Astrocyte (in vitro differentiated cells and primary cell): ENCODE measurements at regions not wholly inside any gene's neighbourhood (a gene's known extent, or its start where the extent isn't known, plus 50 kb on each side); places are given as distances from the start of the nearest gene placed in this dataset.

Experiments used
- DNase-seq: peaks from one replicate; pipeline ENCODE4 v3.0.0-alpha.2; 2010; ENCODE audit warnings: low read depth
- FAIRE-seq: peaks from 2 replicates; lab custom pipeline; 2011; peaks lifted over from hg19 to GRCh38; lab: Jason Lieb, UNC
- H2AFZ ChIP-seq: 2 replicates; pipeline ENCODE4 v1.6.0; 2012; ENCODE audit warnings: low read depth, low read length, inconsistent platforms
- H3K27ac ChIP-seq: 2 replicates; pipeline ENCODE4 v1.5.1; 2011; ENCODE audit warnings: low read depth, low read length, inconsistent platforms
- H3K27me3 ChIP-seq: 2 replicates; pipeline ENCODE4 v1.6.0; 2011; ENCODE audit warnings: low read length, inconsistent platforms; ENCODE audit not compliant: insufficient read depth
- H3K36me3 ChIP-seq: 2 replicates; pipeline ENCODE4 v1.5.1; 2011; ENCODE audit warnings: low read length, inconsistent platforms; ENCODE audit not compliant: insufficient read depth
- H3K4me1 ChIP-seq: 2 replicates; pipeline ENCODE4 v1.5.1; 2011; ENCODE audit warnings: low read length, inconsistent platforms; ENCODE audit not compliant: insufficient read depth
- H3K4me2 ChIP-seq: 2 replicates; pipeline ENCODE4 v1.6.0; 2012; ENCODE audit warnings: low read length, inconsistent platforms
- H3K4me3 ChIP-seq: 2 replicates; pipeline ENCODE4 v1.5.1; 2011; ENCODE audit warnings: low read depth, mild to moderate bottlenecking, low read length, inconsistent platforms; ENCODE audit not compliant: insufficient read depth
- H3K79me2 ChIP-seq: 2 replicates; pipeline ENCODE4 v1.6.0; 2012; ENCODE audit warnings: mild to moderate bottlenecking, low read length, inconsistent platforms; ENCODE audit not compliant: insufficient read depth
- H3K9ac ChIP-seq: 2 replicates; pipeline ENCODE4 v1.6.0; 2012; ENCODE audit warnings: mild to moderate bottlenecking, low read length, inconsistent platforms
- H3K9me3 ChIP-seq: 2 replicates; pipeline ENCODE4 v1.5.1; 2012; ENCODE audit warnings: low read depth, mild to moderate bottlenecking, low read length, inconsistent platforms; ENCODE audit not compliant: insufficient read depth
- H4K20me1 ChIP-seq: 2 replicates; pipeline ENCODE4 v1.6.0; 2012; ENCODE audit warnings: low read length, inconsistent platforms; ENCODE audit not compliant: insufficient read depth
- H3K27ac Mint-ChIP-seq: one replicate; pipeline ENCODE4 v1.8.0; 2021; ENCODE audit warnings: mild to moderate bottlenecking, mixed read lengths; ENCODE audit not compliant: unreplicated experiment
- H3K27me3 Mint-ChIP-seq: one replicate; pipeline ENCODE4 v1.8.0; 2021; ENCODE audit warnings: low read depth, mixed read lengths; ENCODE audit not compliant: unreplicated experiment
- H3K36me3 Mint-ChIP-seq: one replicate; pipeline ENCODE4 v1.8.0; 2021; ENCODE audit warnings: low read depth, mixed read lengths; ENCODE audit not compliant: unreplicated experiment
- H3K4me1 Mint-ChIP-seq: one replicate; pipeline ENCODE4 v1.8.0; 2021; ENCODE audit warnings: low read depth, mixed read lengths; ENCODE audit not compliant: unreplicated experiment
- H3K4me3 Mint-ChIP-seq: one replicate; pipeline ENCODE4 v1.8.0; 2021; ENCODE audit warnings: mild to moderate bottlenecking, moderate library complexity, mixed read lengths; ENCODE audit not compliant: unreplicated experiment
- H3K9me3 Mint-ChIP-seq: one replicate; pipeline ENCODE4 v1.8.0; 2021; ENCODE audit warnings: mild to moderate bottlenecking, mixed read lengths; ENCODE audit not compliant: unreplicated experiment
- EZH2 ChIP-seq: IDR thresholded peaks from 2 replicates; pipeline ENCODE4 v1.6.1; 2012; ENCODE audit warnings: mild to moderate bottlenecking, low read length, inconsistent platforms; ENCODE audit not compliant: insufficient read depth
- TF ChIP-seq, protein P1 (sequence below): IDR thresholded peaks from 2 replicates; pipeline ENCODE4 v1.5.1; 2011; ENCODE audit warnings: low read depth, mild to moderate bottlenecking, inconsistent platforms, low read length, moderate library complexity; ENCODE audit not compliant: insufficient read depth

DNA sequence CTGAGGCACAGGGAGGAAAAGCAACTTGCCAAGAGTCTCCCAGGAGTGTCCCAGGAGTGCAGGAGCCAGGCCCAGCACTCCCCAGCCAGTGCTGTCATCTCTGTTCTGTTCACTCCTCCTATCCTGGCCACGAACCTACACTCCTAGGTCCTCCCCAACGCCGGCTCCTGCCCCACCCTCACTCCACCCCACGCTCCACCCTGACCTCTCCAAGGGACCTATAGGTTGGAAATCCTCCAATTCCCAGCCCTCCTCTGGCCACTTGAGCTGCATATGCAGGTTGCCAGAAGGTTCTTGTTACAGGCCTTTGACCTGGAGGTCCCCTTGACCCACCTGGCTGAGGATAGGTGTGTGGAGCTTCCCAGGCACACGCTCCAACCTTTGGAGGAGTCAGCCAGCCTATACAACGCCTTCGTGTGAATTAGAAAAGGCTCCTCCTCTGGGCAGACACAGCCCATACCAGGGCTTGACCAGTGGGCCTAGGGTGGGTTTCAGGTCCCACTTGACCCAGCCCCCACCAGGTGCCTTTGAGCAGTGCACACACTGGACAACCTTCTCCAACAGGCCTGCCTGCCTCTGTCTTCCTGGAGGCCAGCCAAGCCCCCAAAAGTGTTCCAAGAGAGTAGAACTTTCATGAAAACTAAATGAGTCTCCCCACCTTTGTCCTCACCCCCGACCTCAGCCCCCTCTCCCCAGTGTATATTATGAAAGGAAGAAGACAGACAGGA is 167.2 kb upstream of the TLE3 start:
- FAIRE-seq, result no peak
- peaks cover 64% of the 10 kb centered on the region for H3K27me3 Mint-ChIP-seq

DNA sequence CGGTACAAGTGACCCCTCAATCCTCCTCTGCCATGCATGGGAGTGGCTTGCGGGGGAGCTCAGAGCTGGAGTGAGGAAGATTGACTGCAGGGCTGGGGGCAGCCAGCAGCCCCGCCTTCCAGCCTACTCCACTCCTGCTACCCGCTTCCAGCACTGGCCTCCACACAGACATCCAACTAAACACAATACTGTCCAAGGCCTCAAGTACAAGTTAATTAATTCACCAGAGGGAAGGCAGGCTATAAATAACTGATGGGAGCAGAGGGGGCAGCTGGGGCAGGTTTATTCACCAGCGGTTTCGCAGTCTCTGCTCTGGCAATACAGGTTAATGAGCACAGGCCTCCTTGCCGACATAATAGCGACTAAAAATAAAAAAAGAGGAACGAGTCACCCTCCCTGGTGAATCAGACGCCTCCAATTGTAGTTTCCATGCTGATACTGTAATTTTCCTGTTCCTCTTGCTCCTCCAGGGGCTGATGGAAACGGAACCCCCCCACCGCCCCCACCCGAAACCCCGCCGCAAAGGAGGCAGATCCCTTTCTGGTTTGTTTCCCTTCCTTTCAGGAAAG is 166.4 kb upstream of the TLE3 start:
- Histone ChIP-seq H2AFZ (peak overlapping the region; percentile 5), H3K27me3 (peaks cover 11% of the 10 kb centered on the region), H3K79me2 (no peaks in the 10 kb centered on the region), H3K36me3 (no peaks in the 10 kb centered on the region), H4K20me1 (peaks cover 5% of the 10 kb centered on the region), H3K4me1 (peaks cover 26% of the 10 kb centered on the region), H3K4me2 (peak overlapping the region; percentile 49), H3K27ac (no peak overlapping the region), H3K9me3 (no peaks in the 10 kb centered on the region), H3K9ac (peak overlapping the region; percentile 4), H3K4me3 (no peak overlapping the region)
- Mint-ChIP-seq H3K27ac (no peak overlapping the region), H3K27me3 (peaks cover 62% of the 10 kb centered on the region), H3K9me3 (peaks cover 6% of the 10 kb centered on the region), H3K4me1 (peaks cover 42% of the 10 kb centered on the region), H3K36me3 (peaks cover 5% of the 10 kb centered on the region), H3K4me3 (no peak overlapping the region)
- peak; percentile 76 for DNase-seq
- no peak for FAIRE-seq
- TF ChIP-seq EZH2, result no peak
- TF ChIP-seq, protein P1, sequence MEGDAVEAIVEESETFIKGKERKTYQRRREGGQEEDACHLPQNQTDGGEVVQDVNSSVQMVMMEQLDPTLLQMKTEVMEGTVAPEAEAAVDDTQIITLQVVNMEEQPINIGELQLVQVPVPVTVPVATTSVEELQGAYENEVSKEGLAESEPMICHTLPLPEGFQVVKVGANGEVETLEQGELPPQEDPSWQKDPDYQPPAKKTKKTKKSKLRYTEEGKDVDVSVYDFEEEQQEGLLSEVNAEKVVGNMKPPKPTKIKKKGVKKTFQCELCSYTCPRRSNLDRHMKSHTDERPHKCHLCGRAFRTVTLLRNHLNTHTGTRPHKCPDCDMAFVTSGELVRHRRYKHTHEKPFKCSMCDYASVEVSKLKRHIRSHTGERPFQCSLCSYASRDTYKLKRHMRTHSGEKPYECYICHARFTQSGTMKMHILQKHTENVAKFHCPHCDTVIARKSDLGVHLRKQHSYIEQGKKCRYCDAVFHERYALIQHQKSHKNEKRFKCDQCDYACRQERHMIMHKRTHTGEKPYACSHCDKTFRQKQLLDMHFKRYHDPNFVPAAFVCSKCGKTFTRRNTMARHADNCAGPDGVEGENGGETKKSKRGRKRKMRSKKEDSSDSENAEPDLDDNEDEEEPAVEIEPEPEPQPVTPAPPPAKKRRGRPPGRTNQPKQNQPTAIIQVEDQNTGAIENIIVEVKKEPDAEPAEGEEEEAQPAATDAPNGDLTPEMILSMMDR, result no peak

More for the DNA sequence above, 167.2 kb upstream of the TLE3 start:
- H3K27me3 ChIP-seq, result peaks cover 15% of the 10 kb centered on the region
- no peak for DNase-seq
- H3K79me2 ChIP-seq, result no peaks in the 10 kb centered on the region
- TF ChIP-seq EZH2, result no peak
- TF ChIP-seq, protein P1, result no peak
- Mint-ChIP-seq H3K27ac (no peak overlapping the region), H3K36me3 (peaks cover 5% of the 10 kb centered on the region), H3K4me3 (no peak overlapping the region), H3K4me1 (peaks cover 38% of the 10 kb centered on the region), H3K9me3 (peaks cover 6% of the 10 kb centered on the region)
- peak overlapping the region; percentile 49 for H3K4me2 ChIP-seq
- H3K27ac ChIP-seq, result no peak overlapping the region
- H3K9me3 ChIP-seq, result no peaks in the 10 kb centered on the region
- peaks cover 5% of the 10 kb centered on the region for H4K20me1 ChIP-seq
- H2AFZ ChIP-seq, result no peak overlapping the region
- no peak overlapping the region for H3K4me3 ChIP-seq
- H3K4me1 ChIP-seq, result peaks cover 32% of the 10 kb centered on the region
- no peak overlapping the region for H3K9ac ChIP-seq
- no peaks in the 10 kb centered on the region for H3K36me3 ChIP-seq
